ENCODE measurements at regions not wholly inside any gene's neighbourhood (a gene's known extent, or its start where the extent isn't known, plus 50 kb on each side); places are given as distances from the start of the nearest gene placed in this dataset.

- TF ChIP-seq FOXK2 (IDR thresholded peaks at IDR 0.05) = no peak
- no peak for TF ChIP-seq SP1 (IDR thresholded peaks at IDR 0.05)
- TF ChIP-seq ELF4 (IDR thresholded peaks at IDR 0.05) = no peak
- TF ChIP-seq SUZ12 (IDR thresholded peaks at IDR 0.05) = no peak
- no peak for TF ChIP-seq FOXM1 (IDR thresholded peaks at IDR 0.05; ENCODE audit: borderline replicate concordance)
- TF ChIP-seq BHLHE40 (IDR thresholded peaks at IDR 0.05; ENCODE audit: borderline replicate concordance) = no peak
- TF ChIP-seq CTBP1 (IDR thresholded peaks at IDR 0.05; ENCODE audit: borderline replicate concordance) = no peak
- TF ChIP-seq NFRKB (IDR thresholded peaks at IDR 0.05) = no peak
- TF ChIP-seq L3MBTL2 (conservative IDR thresholded peaks at IDR 0.05) = no peak
- TF ChIP-seq ZNF384 (IDR thresholded peaks at IDR 0.05) = no peak
- TF ChIP-seq HDGF (IDR thresholded peaks at IDR 0.05; ENCODE audit: borderline replicate concordance) = no peak
- no peak for TF ChIP-seq FOXA1 (IDR thresholded peaks at IDR 0.05)
- no peak for TF ChIP-seq LEF1 (IDR thresholded peaks at IDR 0.05; ENCODE audit: borderline replicate concordance)
Observed at GRCh38 chr12:46485853-46486252, 113.3 kb upstream of the SLC38A2 start.

All from HEK293T (cell line).